WTC11 (cell line): ENCODE measurements at regions not wholly inside any gene's neighbourhood (a gene's known extent, or its start where the extent isn't known, plus 50 kb on each side); places are given as distances from the start of the nearest gene placed in this dataset.

ENCODE experiments used
- ATAC-seq: fragments of 200-7000 bp; cut with Tn5 transposase; 2 replicates; pipeline ENCODE4 v1.10.0; 2021; ENCODE audit warnings: mild to moderate bottlenecking, moderate library complexity
- CTCF ChIA-PET: fragments of 300-600 bp; sonication (Branson Sonifier 250); formaldehyde crosslinking; loops from one replicate; lab custom pipeline; 2021; ENCODE audit warnings: antibody characterized with exemption; lab: Charles Lee
- POLR2A ChIA-PET: fragments of 350-600 bp; sonication (Branson Sonifier 250); formaldehyde crosslinking; loops from one replicate; lab custom pipeline; 2021; ENCODE audit warnings: antibody characterized with exemption; lab: Charles Lee
- DNase-seq: peaks from one replicate; pipeline ENCODE4 v3.0.0; 2021; ENCODE audit warnings: low spot score
- H3K27ac Mint-ChIP-seq: 2 replicates; pipeline ENCODE4 v1.8.0; 2021; ENCODE audit warnings: mixed read lengths
- H3K27me3 Mint-ChIP-seq: 2 replicates; pipeline ENCODE4 v1.8.0; 2021; ENCODE audit warnings: low read depth, mild to moderate bottlenecking, moderate library complexity, mixed read lengths
- H3K36me3 Mint-ChIP-seq: 2 replicates; pipeline ENCODE4 v1.8.0; 2021; ENCODE audit warnings: mixed read lengths
- H3K4me1 Mint-ChIP-seq: 2 replicates; pipeline ENCODE4 v1.8.0; 2022; ENCODE audit warnings: mixed read lengths
- H3K4me3 Mint-ChIP-seq: 2 replicates; pipeline ENCODE4 v1.8.0; 2021; ENCODE audit warnings: mild to moderate bottlenecking, moderate library complexity, mixed read lengths
- H3K9me3 Mint-ChIP-seq: 2 replicates; pipeline ENCODE4 v1.8.0; 2021; ENCODE audit warnings: mixed read lengths
- CREB1 ChIP-seq: sonication (generic); formaldehyde crosslinking; IDR thresholded peaks from 2 replicates; pipeline ENCODE4 v1.8.0; 2023; ENCODE audit warnings: mild to moderate bottlenecking, missing genetic modification reagents
- NR2C2 ChIP-seq: sonication (generic); formaldehyde crosslinking; IDR thresholded peaks from 2 replicates; pipeline ENCODE4 v1.8.0; 2022; ENCODE audit warnings: mild to moderate bottlenecking, missing genetic modification reagents
- RELA ChIP-seq: sonication (generic); formaldehyde crosslinking; IDR thresholded peaks from 2 replicates; pipeline ENCODE4 v1.8.1; 2022; ENCODE audit warnings: missing genetic modification reagents, mild to moderate bottlenecking, borderline replicate concordance
- SOX15 ChIP-seq: fragments of 250-450 bp; sonication (Bioruptor Pico); IDR thresholded peaks from 2 replicates; pipeline ENCODE4 v1.9.0; 2021; ENCODE audit warnings: mild to moderate bottlenecking
- ZNF121 ChIP-seq: sonication (generic); formaldehyde crosslinking; IDR thresholded peaks from 2 replicates; pipeline ENCODE4 v1.8.0; 2023; ENCODE audit warnings: missing genetic modification reagents
- ZNF396 ChIP-seq: fragments of 250-450 bp; sonication (Bioruptor Pico); IDR thresholded peaks from 2 replicates; pipeline ENCODE4 v1.8.0; 2021; ENCODE audit warnings: mild to moderate bottlenecking, moderate library complexity, borderline replicate concordance
- ZNF416 ChIP-seq: fragments of 250-450 bp; sonication (Bioruptor Pico); IDR thresholded peaks from 2 replicates; pipeline ENCODE4 v1.9.0; 2021; ENCODE audit warnings: mild to moderate bottlenecking, inconsistent platforms
- TF ChIP-seq, protein P1 (sequence below): sonication (generic); formaldehyde crosslinking; IDR thresholded peaks from 2 replicates; pipeline ENCODE4 v1.8.0; 2022; ENCODE audit warnings: mild to moderate bottlenecking, missing genetic modification reagents
- TF ChIP-seq, protein P2 (sequence below): fragments of 250-450 bp; sonication (Bioruptor Pico); IDR thresholded peaks from 2 replicates; pipeline ENCODE4 v2.1.2; 2022; ENCODE audit warnings: mild to moderate bottlenecking, moderate library complexity
- TF ChIP-seq, protein P3 (sequence below): sonication (generic); formaldehyde crosslinking; IDR thresholded peaks from 2 replicates; pipeline ENCODE4 v1.8.0; 2023; ENCODE audit warnings: mild to moderate bottlenecking, missing genetic modification reagents
- TF ChIP-seq, protein P4 (sequence below): sonication (generic); formaldehyde crosslinking; IDR thresholded peaks from 2 replicates; pipeline ENCODE4 v1.8.0; 2023; ENCODE audit warnings: missing genetic modification reagents, mild to moderate bottlenecking, borderline replicate concordance
- TF ChIP-seq, protein P5 (sequence below): sonication (generic); formaldehyde crosslinking; IDR thresholded peaks from 2 replicates; pipeline ENCODE4 v1.8.0; 2023; ENCODE audit warnings: missing genetic modification reagents
- TF ChIP-seq, protein P6 (sequence below): sonication (generic); formaldehyde crosslinking; IDR thresholded peaks from 2 replicates; pipeline ENCODE4 v1.8.1; 2023; ENCODE audit warnings: mild to moderate bottlenecking, missing genetic modification reagents
- TF ChIP-seq, protein P7 (sequence below): sonication (generic); formaldehyde crosslinking; IDR thresholded peaks from 2 replicates; pipeline ENCODE4 v1.8.1; 2022; ENCODE audit warnings: mild to moderate bottlenecking, moderate library complexity, missing genetic modification reagents

DNA sequence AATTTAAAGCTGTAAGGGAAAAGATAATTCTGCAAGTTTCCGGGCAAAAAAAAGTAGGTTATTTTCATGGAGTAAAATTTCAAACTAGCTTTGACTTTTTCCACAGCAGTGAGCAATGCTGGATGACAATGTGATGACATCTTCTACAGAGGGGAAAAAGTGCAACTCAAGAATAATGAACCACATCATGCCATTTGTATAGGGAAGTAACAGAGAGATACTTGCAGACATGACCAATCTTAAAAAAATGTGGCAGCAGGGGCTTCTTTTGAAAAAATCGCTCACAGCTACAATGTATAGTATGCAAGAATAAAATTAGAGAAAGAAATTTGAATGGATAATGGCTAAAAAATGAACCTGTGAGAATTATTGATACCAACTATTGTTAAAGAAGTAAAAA, 115.5 kb downstream of the DHRS2 start:
- Mint-ChIP-seq H3K4me3 (no peak overlapping the region), H3K36me3 (no peaks in the 10 kb centered on the region), H3K27me3 (peaks cover 13% of the 10 kb centered on the region), H3K4me1 (no peaks in the 10 kb centered on the region), H3K9me3 (no peaks in the 10 kb centered on the region), H3K27ac (no peak overlapping the region)
- POLR2A ChIA-PET: no interaction called here
- CTCF ChIA-PET: interaction anchor here (1.2 kb wide), 1 partner anchor 371 kb away, joined by 4 read pairs; no protein-coding TSS in a partner anchor
- ATAC-seq (no peak), DNase-seq (no peak)
- no peak for TF ChIP-seq RELA (CRISPR knock-in tag)
- TF ChIP-seq, protein P1, sequence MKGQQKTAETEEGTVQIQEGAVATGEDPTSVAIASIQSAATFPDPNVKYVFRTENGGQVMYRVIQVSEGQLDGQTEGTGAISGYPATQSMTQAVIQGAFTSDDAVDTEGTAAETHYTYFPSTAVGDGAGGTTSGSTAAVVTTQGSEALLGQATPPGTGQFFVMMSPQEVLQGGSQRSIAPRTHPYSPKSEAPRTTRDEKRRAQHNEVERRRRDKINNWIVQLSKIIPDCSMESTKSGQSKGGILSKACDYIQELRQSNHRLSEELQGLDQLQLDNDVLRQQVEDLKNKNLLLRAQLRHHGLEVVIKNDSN: no peak
- TF ChIP-seq, protein P2, sequence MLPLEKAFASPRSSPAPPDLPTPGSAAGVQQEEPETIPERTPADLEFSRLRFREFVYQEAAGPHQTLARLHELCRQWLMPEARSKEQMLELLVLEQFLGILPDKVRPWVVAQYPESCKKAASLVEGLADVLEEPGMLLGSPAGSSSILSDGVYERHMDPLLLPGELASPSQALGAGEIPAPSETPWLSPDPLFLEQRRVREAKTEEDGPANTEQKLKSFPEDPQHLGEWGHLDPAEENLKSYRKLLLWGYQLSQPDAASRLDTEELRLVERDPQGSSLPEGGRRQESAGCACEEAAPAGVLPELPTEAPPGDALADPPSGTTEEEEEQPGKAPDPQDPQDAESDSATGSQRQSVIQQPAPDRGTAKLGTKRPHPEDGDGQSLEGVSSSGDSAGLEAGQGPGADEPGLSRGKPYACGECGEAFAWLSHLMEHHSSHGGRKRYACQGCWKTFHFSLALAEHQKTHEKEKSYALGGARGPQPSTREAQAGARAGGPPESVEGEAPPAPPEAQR (CRISPR knock-in tag): no peak
- TF ChIP-seq, protein P3, sequence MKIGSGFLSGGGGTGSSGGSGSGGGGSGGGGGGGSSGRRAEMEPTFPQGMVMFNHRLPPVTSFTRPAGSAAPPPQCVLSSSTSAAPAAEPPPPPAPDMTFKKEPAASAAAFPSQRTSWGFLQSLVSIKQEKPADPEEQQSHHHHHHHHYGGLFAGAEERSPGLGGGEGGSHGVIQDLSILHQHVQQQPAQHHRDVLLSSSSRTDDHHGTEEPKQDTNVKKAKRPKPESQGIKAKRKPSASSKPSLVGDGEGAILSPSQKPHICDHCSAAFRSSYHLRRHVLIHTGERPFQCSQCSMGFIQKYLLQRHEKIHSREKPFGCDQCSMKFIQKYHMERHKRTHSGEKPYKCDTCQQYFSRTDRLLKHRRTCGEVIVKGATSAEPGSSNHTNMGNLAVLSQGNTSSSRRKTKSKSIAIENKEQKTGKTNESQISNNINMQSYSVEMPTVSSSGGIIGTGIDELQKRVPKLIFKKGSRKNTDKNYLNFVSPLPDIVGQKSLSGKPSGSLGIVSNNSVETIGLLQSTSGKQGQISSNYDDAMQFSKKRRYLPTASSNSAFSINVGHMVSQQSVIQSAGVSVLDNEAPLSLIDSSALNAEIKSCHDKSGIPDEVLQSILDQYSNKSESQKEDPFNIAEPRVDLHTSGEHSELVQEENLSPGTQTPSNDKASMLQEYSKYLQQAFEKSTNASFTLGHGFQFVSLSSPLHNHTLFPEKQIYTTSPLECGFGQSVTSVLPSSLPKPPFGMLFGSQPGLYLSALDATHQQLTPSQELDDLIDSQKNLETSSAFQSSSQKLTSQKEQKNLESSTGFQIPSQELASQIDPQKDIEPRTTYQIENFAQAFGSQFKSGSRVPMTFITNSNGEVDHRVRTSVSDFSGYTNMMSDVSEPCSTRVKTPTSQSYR (CRISPR knock-in tag): no peak
- TF ChIP-seq, protein P4, sequence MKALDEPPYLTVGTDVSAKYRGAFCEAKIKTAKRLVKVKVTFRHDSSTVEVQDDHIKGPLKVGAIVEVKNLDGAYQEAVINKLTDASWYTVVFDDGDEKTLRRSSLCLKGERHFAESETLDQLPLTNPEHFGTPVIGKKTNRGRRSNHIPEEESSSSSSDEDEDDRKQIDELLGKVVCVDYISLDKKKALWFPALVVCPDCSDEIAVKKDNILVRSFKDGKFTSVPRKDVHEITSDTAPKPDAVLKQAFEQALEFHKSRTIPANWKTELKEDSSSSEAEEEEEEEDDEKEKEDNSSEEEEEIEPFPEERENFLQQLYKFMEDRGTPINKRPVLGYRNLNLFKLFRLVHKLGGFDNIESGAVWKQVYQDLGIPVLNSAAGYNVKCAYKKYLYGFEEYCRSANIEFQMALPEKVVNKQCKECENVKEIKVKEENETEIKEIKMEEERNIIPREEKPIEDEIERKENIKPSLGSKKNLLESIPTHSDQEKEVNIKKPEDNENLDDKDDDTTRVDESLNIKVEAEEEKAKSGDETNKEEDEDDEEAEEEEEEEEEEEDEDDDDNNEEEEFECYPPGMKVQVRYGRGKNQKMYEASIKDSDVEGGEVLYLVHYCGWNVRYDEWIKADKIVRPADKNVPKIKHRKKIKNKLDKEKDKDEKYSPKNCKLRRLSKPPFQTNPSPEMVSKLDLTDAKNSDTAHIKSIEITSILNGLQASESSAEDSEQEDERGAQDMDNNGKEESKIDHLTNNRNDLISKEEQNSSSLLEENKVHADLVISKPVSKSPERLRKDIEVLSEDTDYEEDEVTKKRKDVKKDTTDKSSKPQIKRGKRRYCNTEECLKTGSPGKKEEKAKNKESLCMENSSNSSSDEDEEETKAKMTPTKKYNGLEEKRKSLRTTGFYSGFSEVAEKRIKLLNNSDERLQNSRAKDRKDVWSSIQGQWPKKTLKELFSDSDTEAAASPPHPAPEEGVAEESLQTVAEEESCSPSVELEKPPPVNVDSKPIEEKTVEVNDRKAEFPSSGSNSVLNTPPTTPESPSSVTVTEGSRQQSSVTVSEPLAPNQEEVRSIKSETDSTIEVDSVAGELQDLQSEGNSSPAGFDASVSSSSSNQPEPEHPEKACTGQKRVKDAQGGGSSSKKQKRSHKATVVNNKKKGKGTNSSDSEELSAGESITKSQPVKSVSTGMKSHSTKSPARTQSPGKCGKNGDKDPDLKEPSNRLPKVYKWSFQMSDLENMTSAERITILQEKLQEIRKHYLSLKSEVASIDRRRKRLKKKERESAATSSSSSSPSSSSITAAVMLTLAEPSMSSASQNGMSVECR (CRISPR knock-in tag): no peak
- TF ChIP-seq CREB1 (CRISPR knock-in tag): no peak
- TF ChIP-seq, protein P5, sequence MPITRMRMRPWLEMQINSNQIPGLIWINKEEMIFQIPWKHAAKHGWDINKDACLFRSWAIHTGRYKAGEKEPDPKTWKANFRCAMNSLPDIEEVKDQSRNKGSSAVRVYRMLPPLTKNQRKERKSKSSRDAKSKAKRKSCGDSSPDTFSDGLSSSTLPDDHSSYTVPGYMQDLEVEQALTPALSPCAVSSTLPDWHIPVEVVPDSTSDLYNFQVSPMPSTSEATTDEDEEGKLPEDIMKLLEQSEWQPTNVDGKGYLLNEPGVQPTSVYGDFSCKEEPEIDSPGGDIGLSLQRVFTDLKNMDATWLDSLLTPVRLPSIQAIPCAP (CRISPR knock-in tag): no peak

DNA sequence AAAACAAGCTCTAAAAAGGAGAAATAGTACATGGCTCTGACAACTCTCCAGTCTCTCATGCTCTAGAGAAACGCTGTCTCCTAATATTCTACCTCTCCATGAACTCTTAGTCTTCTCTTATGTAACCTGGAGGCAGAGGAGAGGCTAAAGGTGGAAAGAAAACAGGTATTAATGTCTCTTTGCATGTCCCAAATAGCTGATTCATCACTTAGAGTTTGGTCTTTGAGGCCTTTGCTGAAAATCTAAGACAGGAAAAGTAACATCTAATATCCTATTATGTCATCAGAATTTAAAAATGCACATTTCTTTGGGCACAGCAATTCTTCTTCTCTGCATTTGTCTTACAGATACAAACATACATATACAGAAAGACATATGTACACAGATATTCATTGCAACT, 127.2 kb downstream of the DHRS2 start:
- Mint-ChIP-seq H3K9me3 (peaks cover 37% of the 10 kb centered on the region), H3K27ac (no peak overlapping the region)
- CTCF ChIA-PET: no interaction called here
- no peak for TF ChIP-seq SOX15
- TF ChIP-seq NR2C2 (CRISPR knock-in tag): no peak
- TF ChIP-seq ZNF396 (CRISPR knock-in tag): no peak
- no peak for TF ChIP-seq ZNF121 (CRISPR knock-in tag)
- TF ChIP-seq, protein P2 (CRISPR knock-in tag): no peak
- TF ChIP-seq, protein P6, sequence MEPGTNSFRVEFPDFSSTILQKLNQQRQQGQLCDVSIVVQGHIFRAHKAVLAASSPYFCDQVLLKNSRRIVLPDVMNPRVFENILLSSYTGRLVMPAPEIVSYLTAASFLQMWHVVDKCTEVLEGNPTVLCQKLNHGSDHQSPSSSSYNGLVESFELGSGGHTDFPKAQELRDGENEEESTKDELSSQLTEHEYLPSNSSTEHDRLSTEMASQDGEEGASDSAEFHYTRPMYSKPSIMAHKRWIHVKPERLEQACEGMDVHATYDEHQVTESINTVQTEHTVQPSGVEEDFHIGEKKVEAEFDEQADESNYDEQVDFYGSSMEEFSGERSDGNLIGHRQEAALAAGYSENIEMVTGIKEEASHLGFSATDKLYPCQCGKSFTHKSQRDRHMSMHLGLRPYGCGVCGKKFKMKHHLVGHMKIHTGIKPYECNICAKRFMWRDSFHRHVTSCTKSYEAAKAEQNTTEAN (CRISPR knock-in tag): no peak
- no peak for TF ChIP-seq ZNF416 (CRISPR knock-in tag)
- TF ChIP-seq, protein P7, sequence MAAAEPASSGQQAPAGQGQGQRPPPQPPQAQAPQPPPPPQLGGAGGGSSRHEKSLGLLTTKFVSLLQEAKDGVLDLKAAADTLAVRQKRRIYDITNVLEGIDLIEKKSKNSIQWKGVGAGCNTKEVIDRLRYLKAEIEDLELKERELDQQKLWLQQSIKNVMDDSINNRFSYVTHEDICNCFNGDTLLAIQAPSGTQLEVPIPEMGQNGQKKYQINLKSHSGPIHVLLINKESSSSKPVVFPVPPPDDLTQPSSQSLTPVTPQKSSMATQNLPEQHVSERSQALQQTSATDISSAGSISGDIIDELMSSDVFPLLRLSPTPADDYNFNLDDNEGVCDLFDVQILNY (CRISPR knock-in tag): no peak
- TF ChIP-seq, protein P1: no peak
- TF ChIP-seq, all 79 proteins: peak for 0
- ATAC-seq (no peak), DNase-seq (no peak)
- Mint-ChIP-seq H3K36me3 (no peaks in the 10 kb centered on the region; the same call in 1 of the 2 replicates), H3K4me1 (no peaks in the 10 kb centered on the region), H3K27me3 (peaks cover 29% of the 10 kb centered on the region), H3K4me3 (no peak overlapping the region)
- POLR2A ChIA-PET: no interaction called here
